Trophoblast cell (in vitro differentiated cells and primary cell): ENCODE measurements at regions not wholly inside any gene's neighbourhood (a gene's known extent, or its start where the extent isn't known, plus 50 kb on each side); places are given as distances from the start of the nearest gene placed in this dataset.
A peak's percentile ranks its signal among the peaks of the same experiment; 100 is the strongest.

ENCODE experiments used
- DNase-seq, 2 donors: peaks; one replicate each; pipeline ENCODE4 v3.0.0-alpha.2; 2016
- H2AFZ ChIP-seq: 2 replicates; pipeline ENCODE4 v1.6.1; 2013; ENCODE audit warnings: low read length, moderate library complexity, mild to moderate bottlenecking; ENCODE audit not compliant: insufficient read depth, poor library complexity
- H2AK5ac ChIP-seq: 2 replicates; pipeline ENCODE4 v1.6.1; 2013; ENCODE audit warnings: mild to moderate bottlenecking, low read length
- H2BK120ac ChIP-seq: 2 replicates; pipeline ENCODE4 v1.6.1; 2013; ENCODE audit warnings: low read length, mild to moderate bottlenecking, moderate library complexity; ENCODE audit not compliant: insufficient read depth, poor library complexity
- H2BK12ac ChIP-seq: 2 replicates; pipeline ENCODE4 v1.6.1; 2013; ENCODE audit warnings: mild to moderate bottlenecking, low read length, moderate library complexity
- H2BK5ac ChIP-seq: 2 replicates; pipeline ENCODE4 v1.6.1; 2013; ENCODE audit warnings: low read length, low read depth, moderate library complexity, mild to moderate bottlenecking; ENCODE audit not compliant: poor library complexity
- H3K14ac ChIP-seq: 2 replicates; pipeline ENCODE4 v1.6.1; 2013; ENCODE audit warnings: mild to moderate bottlenecking, low read length
- H3K18ac ChIP-seq: 2 replicates; pipeline ENCODE4 v1.6.1; 2013; ENCODE audit warnings: mild to moderate bottlenecking, low read length
- H3K23ac ChIP-seq: 2 replicates; pipeline ENCODE4 v1.6.1; 2013; ENCODE audit warnings: low read length
- H3K27ac ChIP-seq: 2 replicates; pipeline ENCODE4 v1.5.1; 2013; ENCODE audit warnings: low read depth, mild to moderate bottlenecking, inconsistent platforms, low read length, moderate library complexity
- H3K27me3 ChIP-seq: 2 replicates; pipeline ENCODE4 v1.6.1; 2013; ENCODE audit warnings: inconsistent platforms, mild to moderate bottlenecking, low read length, moderate library complexity; ENCODE audit not compliant: insufficient read depth
- H3K36me3 ChIP-seq, 2 experiments: 1 replicate in 1 of 2; 2 replicates in 1 of 2; pipeline ENCODE4 v1.6.1; 2013; ENCODE audit warnings: low read length in 2 of 2, mild to moderate bottlenecking in 2 of 2, moderate library complexity in 1 of 2; ENCODE audit not compliant: insufficient read depth in 2 of 2, control insufficient read depth in 1 of 2
- H3K4ac ChIP-seq: 2 replicates; pipeline ENCODE4 v1.6.1; 2013; ENCODE audit warnings: low read depth, mild to moderate bottlenecking, low read length, moderate library complexity
- H3K4me1 ChIP-seq, 2 experiments: 1 replicate in 1 of 2; 2 replicates in 1 of 2; pipeline ENCODE4 v1.6.1; 2013; ENCODE audit warnings: low read length in 2 of 2, mild to moderate bottlenecking in 2 of 2, moderate library complexity in 1 of 2; ENCODE audit not compliant: insufficient read depth in 2 of 2, control insufficient read depth in 1 of 2
- H3K4me2 ChIP-seq: 2 replicates; pipeline ENCODE4 v1.6.1; 2013; ENCODE audit warnings: inconsistent platforms, mild to moderate bottlenecking, low read length, moderate library complexity
- H3K4me3 ChIP-seq: 2 replicates; pipeline ENCODE4 v1.5.1; 2013; ENCODE audit warnings: mild to moderate bottlenecking, low read depth, low read length, inconsistent platforms
- H3K79me1 ChIP-seq: one replicate; pipeline ENCODE4 v1.6.1; 2013; ENCODE audit warnings: low read length
- H3K79me2 ChIP-seq: 2 replicates; pipeline ENCODE4 v1.6.1; 2013; ENCODE audit warnings: low read length, mild to moderate bottlenecking; ENCODE audit not compliant: control insufficient read depth, insufficient read depth, poor library complexity
- H3K9ac ChIP-seq: 2 replicates; pipeline ENCODE4 v1.6.1; 2013; ENCODE audit warnings: mild to moderate bottlenecking, low read length
- H3K9me3 ChIP-seq: 2 replicates; pipeline ENCODE4 v1.6.1; 2013; ENCODE audit warnings: low read depth, mild to moderate bottlenecking, control low read depth, inconsistent platforms, low read length; ENCODE audit not compliant: insufficient read depth
- H4K12ac ChIP-seq: 2 replicates; pipeline ENCODE4 v1.6.1; 2013; ENCODE audit warnings: low read depth, mild to moderate bottlenecking, low read length, moderate library complexity
- H4K8ac ChIP-seq: 2 replicates; pipeline ENCODE4 v1.6.1; 2013; ENCODE audit warnings: low read depth, mild to moderate bottlenecking, low read length, moderate library complexity
- H4K91ac ChIP-seq: one replicate; pipeline ENCODE4 v1.6.1; 2013; ENCODE audit warnings: low read depth, mild to moderate bottlenecking, low read length, moderate library complexity
- WGBS: extraction: QIAGEN DNeasy Blood & Tissue Kit; methylation state at CpG from one replicate; pipeline ENCODE4 v1.1.7; 2013; ENCODE audit warnings: missing lambda C conversion rate; ENCODE audit not compliant: insufficient read length, insufficient coverage; ENCODE audit errors: extremely low coverage; 5-methylcytosine and 5-hydroxymethylcytosine counted together

GRCh38 chr16:65617421-65617820 lies 495.6 kb upstream of the CDH11 start:
- Histone ChIP-seq H3K4me1 (no peaks in the 10 kb centered on the region), H4K91ac (no peak overlapping the region), H2BK120ac (no peak overlapping the region), H3K9ac (no peak overlapping the region), H3K4me2 (no peak overlapping the region), H3K27ac (no peak overlapping the region), H3K36me3 (no peaks in the 10 kb centered on the region), H2AFZ (no peak overlapping the region), H3K14ac (no peak overlapping the region), H2AK5ac (no peak overlapping the region), H3K4ac (no peak overlapping the region), H4K8ac (no peak overlapping the region), H4K12ac (no peak overlapping the region), H3K79me2 (no peaks in the 10 kb centered on the region), H3K9me3 (peaks cover 5% of the 10 kb centered on the region), H3K18ac (no peak overlapping the region), H2BK5ac (no peak overlapping the region), H3K4me3 (no peak overlapping the region), H3K23ac (no peak overlapping the region), H2BK12ac (no peak overlapping the region), H3K27me3 (no peaks in the 10 kb centered on the region), H3K79me1 (no peaks in the 10 kb centered on the region)
- no peak for DNase-seq
- no CpG with 5 or more reads among the region's 3 CpGs for WGBS

- H3K4ac ChIP-seq: no peak overlapping the region
- peak overlapping the region; percentile 81 for H2BK5ac ChIP-seq
- no peak overlapping the region for H4K12ac ChIP-seq
- no peaks in the 10 kb centered on the region for H3K4me1 ChIP-seq
- H3K9me3 ChIP-seq: no peaks in the 10 kb centered on the region
- H3K23ac ChIP-seq: no peak overlapping the region
- DNase-seq: no peak
- H3K9ac ChIP-seq: no peak overlapping the region
- H2AK5ac ChIP-seq: no peak overlapping the region
- no peak overlapping the region for H3K4me3 ChIP-seq
- peak overlapping the region; percentile 75 for H3K27ac ChIP-seq
- H3K4me2 ChIP-seq: no peak overlapping the region
- no peak overlapping the region for H2BK12ac ChIP-seq
- no peak overlapping the region for H2AFZ ChIP-seq
- peaks cover 12% of the 10 kb centered on the region for H3K79me1 ChIP-seq
- no peak overlapping the region for H3K18ac ChIP-seq
- no peak overlapping the region for H2BK120ac ChIP-seq
- no peak overlapping the region for H4K8ac ChIP-seq
- no peaks in the 10 kb centered on the region for H3K79me2 ChIP-seq
- H3K36me3 ChIP-seq: no peaks in the 10 kb centered on the region
- H3K27me3 ChIP-seq: no peaks in the 10 kb centered on the region
- H3K14ac ChIP-seq: no peak overlapping the region
- no peak overlapping the region for H4K91ac ChIP-seq
Measured at GRCh38 chr16:65608455-65608854, 486.6 kb upstream of the CDH11 start.

- Histone ChIP-seq H3K23ac (no peak overlapping the region), H2AFZ (no peak overlapping the region), H2AK5ac (no peak overlapping the region), H3K79me1 (peaks cover 23% of the 10 kb centered on the region), H2BK5ac (no peak overlapping the region), H3K27me3 (no peaks in the 10 kb centered on the region), H3K18ac (no peak overlapping the region), H3K4me1 (peaks cover 4 to 5% of the 10 kb centered on the region in 2 experiments), H3K4me3 (no peak overlapping the region), H3K36me3 (no peaks in the 10 kb centered on the region), H4K8ac (no peak overlapping the region), H3K9ac (no peak overlapping the region), H2BK120ac (no peak overlapping the region), H3K4ac (no peak overlapping the region), H3K9me3 (no peaks in the 10 kb centered on the region), H3K27ac (no peak overlapping the region), H3K79me2 (no peaks in the 10 kb centered on the region), H3K14ac (no peak overlapping the region), H4K91ac (peak overlapping the region; percentile 51), H2BK12ac (no peak overlapping the region), H3K4me2 (no peak overlapping the region), H4K12ac (no peak overlapping the region)
- no CpG with 5 or more reads among the region's 3 CpGs for WGBS
- no peak for DNase-seq
Measured at GRCh38 chr16:65604771-65605170, 482.9 kb upstream of the CDH11 start.

- no CpG with 5 or more reads among the region's 3 CpGs for WGBS
- DNase-seq: no peak
- Histone ChIP-seq H3K9ac (no peak overlapping the region), H3K79me1 (peaks cover 22% of the 10 kb centered on the region), H3K4me1 (peaks cover 5 to 9% of the 10 kb centered on the region in 2 experiments), H3K23ac (no peak overlapping the region), H2BK5ac (peak overlapping the region; percentile 67), H3K36me3 (no peaks in the 10 kb centered on the region), H2AFZ (no peak overlapping the region), H2BK12ac (peak overlapping the region; percentile 61), H3K4ac (no peak overlapping the region), H3K9me3 (no peaks in the 10 kb centered on the region), H4K91ac (peak overlapping the region; percentile 86), H2BK120ac (no peak overlapping the region), H3K18ac (no peak overlapping the region), H3K79me2 (no peaks in the 10 kb centered on the region), H4K12ac (no peak overlapping the region), H4K8ac (no peak overlapping the region), H3K4me3 (no peak overlapping the region), H3K27ac (peak overlapping the region; percentile 73), H2AK5ac (no peak overlapping the region), H3K14ac (no peak overlapping the region), H3K27me3 (no peaks in the 10 kb centered on the region), H3K4me2 (no peak overlapping the region)
Measured at GRCh38 chr16:65601781-65602180, 479.9 kb upstream of the CDH11 start.
